Loucy (cell line): ENCODE measurements at regions not wholly inside any gene's neighbourhood (a gene's known extent, or its start where the extent isn't known, plus 50 kb on each side); places are given as distances from the start of the nearest gene placed in this dataset.

Experiments used
- EZH2phosphoT487 ChIP-seq: fragments of 200-600 bp; IDR thresholded peaks from 2 replicates; pipeline ENCODE4 v1.6.1; 2018; ENCODE audit warnings: antibody characterized with exemption, mild to moderate bottlenecking, moderate library complexity, borderline replicate concordance
- TF ChIP-seq, protein P1 (sequence below): fragments of 200-600 bp; sonication (generic); conservative IDR thresholded peaks from 2 replicates; pipeline ENCODE4 v1.5.1; 2014; ENCODE audit warnings: mild to moderate bottlenecking, antibody characterized with exemption, low read length

DNA sequence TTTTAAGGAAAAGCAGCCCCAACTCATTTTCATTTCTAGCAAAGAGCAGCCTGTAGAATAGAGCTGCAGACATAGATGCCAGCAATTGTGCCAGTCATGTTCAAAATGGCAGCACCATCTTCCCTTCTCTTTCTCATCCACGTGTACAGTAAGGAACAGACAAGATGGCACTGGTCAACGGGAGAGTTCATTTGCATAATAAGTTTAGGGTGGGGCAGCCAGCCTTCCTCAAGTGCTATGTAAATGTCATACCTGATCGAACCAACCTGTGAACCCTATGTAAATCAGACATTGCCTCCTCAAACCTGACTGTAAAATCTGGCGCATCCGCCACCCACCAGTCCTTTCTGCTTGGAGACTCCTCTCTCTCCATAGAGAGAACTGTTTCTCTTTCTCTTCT lies 150.0 kb upstream of the CDH13 start:
- TF ChIP-seq, protein P1, sequence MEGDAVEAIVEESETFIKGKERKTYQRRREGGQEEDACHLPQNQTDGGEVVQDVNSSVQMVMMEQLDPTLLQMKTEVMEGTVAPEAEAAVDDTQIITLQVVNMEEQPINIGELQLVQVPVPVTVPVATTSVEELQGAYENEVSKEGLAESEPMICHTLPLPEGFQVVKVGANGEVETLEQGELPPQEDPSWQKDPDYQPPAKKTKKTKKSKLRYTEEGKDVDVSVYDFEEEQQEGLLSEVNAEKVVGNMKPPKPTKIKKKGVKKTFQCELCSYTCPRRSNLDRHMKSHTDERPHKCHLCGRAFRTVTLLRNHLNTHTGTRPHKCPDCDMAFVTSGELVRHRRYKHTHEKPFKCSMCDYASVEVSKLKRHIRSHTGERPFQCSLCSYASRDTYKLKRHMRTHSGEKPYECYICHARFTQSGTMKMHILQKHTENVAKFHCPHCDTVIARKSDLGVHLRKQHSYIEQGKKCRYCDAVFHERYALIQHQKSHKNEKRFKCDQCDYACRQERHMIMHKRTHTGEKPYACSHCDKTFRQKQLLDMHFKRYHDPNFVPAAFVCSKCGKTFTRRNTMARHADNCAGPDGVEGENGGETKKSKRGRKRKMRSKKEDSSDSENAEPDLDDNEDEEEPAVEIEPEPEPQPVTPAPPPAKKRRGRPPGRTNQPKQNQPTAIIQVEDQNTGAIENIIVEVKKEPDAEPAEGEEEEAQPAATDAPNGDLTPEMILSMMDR = no peak
- TF ChIP-seq EZH2phosphoT487 = no peak
